ENCODE measurements at regions not wholly inside any gene's neighbourhood (a gene's known extent, or its start where the extent isn't known, plus 50 kb on each side); places are given as distances from the start of the nearest gene placed in this dataset.

DNA sequence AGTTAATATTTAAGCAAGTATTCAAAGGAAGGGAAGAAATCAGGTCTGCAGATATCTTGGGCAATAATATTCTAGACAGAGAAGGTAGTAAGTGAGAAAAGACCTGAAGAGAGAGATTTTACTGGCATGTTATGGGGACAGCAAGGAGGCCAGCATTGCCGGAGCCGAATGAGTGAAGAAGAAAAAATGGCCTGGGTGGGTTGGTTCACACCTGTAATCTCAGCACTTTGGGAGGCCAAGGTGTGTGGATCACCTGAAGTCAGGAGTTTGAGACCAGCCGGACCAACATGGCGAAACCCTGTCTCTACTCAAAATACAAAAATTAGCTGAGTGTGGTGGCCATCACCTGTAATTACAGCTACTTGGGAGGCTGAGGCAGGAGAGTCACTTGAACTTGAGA is 164.7 kb downstream of the VGLL3 start:
- TF ChIP-seq, protein P1, sequence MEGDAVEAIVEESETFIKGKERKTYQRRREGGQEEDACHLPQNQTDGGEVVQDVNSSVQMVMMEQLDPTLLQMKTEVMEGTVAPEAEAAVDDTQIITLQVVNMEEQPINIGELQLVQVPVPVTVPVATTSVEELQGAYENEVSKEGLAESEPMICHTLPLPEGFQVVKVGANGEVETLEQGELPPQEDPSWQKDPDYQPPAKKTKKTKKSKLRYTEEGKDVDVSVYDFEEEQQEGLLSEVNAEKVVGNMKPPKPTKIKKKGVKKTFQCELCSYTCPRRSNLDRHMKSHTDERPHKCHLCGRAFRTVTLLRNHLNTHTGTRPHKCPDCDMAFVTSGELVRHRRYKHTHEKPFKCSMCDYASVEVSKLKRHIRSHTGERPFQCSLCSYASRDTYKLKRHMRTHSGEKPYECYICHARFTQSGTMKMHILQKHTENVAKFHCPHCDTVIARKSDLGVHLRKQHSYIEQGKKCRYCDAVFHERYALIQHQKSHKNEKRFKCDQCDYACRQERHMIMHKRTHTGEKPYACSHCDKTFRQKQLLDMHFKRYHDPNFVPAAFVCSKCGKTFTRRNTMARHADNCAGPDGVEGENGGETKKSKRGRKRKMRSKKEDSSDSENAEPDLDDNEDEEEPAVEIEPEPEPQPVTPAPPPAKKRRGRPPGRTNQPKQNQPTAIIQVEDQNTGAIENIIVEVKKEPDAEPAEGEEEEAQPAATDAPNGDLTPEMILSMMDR (IDR thresholded peaks at IDR 0.05): no peak
- TF ChIP-seq POLR2A (IDR thresholded peaks at IDR 0.05): no peak
- TF ChIP-seq EP300 (IDR thresholded peaks at IDR 0.05): no peak
